Activated T-cell treated with anti-CD3 and anti-CD28 coated beads for 24 hours (primary cell): ENCODE measurements at regions not wholly inside any gene's neighbourhood (a gene's known extent, or its start where the extent isn't known, plus 50 kb on each side); places are given as distances from the start of the nearest gene placed in this dataset.

Experiments
- DNase-seq: peaks from one replicate; pipeline ENCODE4 v3.0.0-alpha.2; 2020; ENCODE audit warnings: low read depth

DNA sequence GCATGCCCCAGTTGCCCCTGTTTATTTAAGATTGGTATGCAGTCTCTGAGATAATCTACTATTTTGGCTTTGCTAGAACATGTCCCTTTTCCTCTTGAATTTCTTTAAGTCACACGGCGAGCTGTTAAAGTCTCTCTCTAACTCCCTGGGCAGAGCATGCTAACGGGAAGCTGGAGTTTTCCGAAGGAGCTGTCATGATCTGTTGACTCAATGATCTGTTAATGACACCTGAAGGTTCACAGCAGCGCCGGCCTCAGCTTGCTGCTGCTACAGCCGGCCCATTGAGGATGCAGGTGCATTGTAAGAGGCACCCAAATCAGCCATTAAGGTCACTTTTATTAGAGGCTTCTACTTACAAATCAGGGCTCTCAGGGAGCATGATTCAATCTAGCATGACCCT, 1203.4 kb downstream of the MAT2B start:
- DNase-seq = no peak

- DNase-seq = no peak
These were observed 1208.3 kb downstream of the MAT2B start for GRCh38 chr5:164713682-164714081.

DNA sequence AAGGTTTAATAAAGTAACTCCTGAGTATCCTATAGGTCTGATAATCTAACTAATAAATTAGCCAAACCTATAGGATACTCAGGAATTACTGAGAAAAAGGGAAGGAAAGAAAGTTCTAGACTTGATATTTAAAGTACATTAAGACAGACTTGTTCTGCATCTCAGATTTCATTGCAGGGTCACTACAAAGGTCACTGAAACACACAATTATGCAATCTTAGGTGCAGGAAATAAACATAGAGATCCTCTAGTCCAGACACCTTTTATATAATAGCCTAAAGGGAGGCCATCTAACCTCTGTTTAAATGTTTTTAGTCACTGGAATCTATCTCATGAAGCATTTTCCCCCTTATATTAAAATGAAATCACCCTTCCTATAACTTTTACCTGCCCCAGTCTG, 1215.7 kb downstream of the MAT2B start:
- no peak for DNase-seq

DNA sequence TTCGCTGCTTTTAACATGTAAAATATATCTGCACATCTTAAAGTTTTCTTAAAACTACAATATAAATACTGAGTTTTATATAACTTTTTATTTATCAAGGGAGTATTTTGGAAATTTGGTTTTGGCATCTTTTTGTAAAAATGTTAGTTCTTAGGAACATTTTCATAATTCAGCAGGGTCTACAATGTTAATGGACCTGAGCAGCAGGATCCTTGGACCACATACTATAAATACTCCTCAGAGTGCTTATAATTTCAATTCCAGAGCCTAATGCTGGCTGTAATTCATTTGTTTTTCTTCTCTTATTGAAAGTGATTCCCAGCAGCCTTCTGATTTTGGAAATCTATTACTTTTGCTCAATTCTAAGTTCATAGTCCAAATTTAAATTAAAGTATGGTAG, 1216.2 kb downstream of the MAT2B start:
- DNase-seq = no peak

DNA sequence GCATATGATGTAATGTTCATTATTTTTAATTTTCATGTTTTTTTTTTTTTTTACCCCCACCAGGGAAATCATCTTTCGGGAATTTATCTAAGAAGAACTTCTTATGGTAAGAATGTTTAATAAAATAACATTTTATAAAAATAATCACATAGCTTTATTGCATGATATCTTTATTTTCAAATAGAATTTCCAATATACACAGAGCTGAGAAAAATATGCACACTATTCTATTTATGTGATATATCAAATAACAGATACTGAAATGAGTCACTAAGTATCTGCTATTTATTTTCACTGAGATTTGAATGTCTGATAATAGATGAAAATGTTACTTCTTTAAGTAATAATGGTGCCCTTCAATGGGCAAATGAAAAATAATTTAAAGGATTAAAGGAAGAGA, 1217.3 kb downstream of the MAT2B start:
- DNase-seq = no peak

GRCh38 chr5:164727012-164727411, 1221.6 kb downstream of the MAT2B start:
- no peak for DNase-seq

DNA sequence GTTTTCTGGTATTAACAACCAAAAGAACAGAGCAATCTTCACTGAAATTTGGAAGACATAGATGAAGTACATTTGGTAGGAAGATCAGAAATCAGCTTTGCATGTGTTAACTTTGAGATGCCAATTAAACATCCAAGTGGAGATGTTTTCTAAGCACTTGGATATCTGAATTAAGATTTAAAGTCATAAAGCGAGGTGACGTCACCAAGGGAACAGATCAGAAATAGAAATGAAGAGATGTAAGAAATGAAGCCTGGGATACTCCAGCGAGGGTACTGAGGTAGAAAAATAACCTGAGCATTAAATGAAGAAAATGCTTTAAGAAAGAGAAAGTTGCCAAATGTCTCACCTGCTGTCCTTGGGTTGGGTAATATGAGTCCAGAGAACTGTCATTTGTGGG, 1223.3 kb downstream of the MAT2B start:
- no peak for DNase-seq

DNA sequence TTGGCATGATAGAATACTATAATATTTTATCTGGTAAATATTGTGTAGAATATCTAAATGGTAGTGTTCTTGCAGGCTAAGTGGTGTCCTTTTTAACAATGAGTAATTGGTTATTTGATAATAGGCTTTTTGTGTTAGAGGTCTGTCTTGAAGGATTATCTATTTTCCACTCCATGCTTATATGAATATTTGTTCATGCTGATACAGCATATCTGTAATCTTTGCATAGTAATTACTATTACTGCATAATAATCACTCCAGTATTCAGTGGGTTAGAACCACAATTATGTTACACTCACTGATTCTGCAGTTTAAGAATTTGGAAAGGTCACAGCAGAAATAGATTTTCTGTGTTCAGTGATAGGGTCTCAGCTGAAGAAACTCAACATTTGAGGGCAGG, 1229.9 kb downstream of the MAT2B start:
- no peak for DNase-seq

DNA sequence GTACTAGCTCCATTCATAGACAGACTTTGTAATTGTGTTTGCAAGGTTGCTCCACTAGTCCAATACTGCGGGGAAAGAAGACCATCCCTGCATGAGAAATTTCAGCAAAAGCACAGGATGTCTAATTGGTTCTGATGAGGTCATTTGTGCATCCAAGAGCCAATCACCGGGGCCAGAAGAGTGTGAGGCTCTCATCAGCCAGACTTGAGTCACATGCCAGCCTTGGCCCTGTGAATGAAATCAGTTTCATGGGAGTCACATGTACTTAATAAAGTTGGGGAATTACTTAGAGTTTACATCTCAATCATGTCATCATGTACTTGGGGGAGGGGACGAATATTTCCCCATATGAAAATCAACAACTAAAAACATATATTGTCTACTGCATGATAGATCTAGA, 1236.0 kb downstream of the MAT2B start:
- no peak for DNase-seq

- DNase-seq = no peak
These were observed 1236.6 kb downstream of the MAT2B start for GRCh38 chr5:164742025-164742424.

GRCh38 chr5:164746723-164747122, 1241.3 kb downstream of the MAT2B start:
- no peak for DNase-seq

DNA sequence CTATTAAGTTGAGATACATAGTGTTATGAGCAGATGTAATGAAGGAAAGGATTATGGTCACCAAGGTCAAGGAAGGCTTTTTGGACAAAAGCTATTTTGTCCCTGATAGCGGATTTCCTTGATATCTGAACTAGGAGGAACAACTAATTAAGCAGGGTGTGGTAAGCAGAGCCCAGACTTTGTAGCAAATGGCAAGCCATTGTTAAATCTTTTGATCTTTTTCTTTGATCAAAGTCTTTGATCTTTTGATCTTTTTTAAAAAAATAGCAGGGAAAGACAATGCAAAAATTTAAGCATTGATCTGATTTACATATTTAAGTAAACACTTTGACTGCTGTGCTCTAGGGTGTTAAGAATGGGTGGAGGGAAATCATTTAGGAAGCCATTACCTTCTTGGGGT, 1242.0 kb downstream of the MAT2B start:
- DNase-seq = no peak

DNA sequence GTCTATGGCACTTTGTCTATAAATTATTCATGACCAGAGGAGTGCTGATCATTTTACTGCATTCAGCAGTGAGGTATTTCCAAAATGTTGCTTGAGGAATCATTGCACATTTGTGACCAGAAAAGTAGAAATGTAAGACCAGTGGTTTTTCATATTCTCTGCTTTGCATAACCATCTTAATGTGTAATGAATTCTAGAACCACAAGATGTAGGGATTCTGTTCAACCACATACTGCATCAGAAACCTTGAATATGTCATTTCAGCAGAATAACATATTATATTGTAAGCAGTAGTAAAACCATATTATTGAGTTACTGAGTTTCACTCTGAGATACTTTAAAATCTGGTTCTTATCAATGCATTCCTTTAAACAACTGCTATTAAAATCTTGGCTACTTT, 1243.4 kb downstream of the MAT2B start:
- no peak for DNase-seq

- DNase-seq = no peak
These were observed 1248.0 kb downstream of the MAT2B start for GRCh38 chr5:164753434-164753833.

DNA sequence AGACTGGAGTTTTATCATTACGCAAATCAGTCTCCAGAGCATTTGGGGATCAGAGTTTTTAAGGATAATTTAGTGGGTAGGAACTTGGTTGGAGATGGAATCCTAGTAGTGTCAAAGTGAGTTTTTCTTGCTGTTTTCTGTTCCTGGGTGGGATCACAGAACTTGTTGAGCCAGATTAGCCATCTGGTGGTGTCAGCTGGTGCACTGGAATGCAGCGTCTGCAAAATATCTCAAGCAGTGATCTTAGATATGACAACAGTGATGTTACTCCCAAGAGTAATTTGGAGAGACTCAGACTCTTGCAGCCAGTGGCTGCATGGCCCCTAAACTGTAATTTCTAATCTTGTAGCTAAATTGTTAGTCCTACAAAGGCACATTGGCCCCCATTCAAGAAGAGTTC, 1257.8 kb downstream of the MAT2B start:
- DNase-seq = no peak

DNA sequence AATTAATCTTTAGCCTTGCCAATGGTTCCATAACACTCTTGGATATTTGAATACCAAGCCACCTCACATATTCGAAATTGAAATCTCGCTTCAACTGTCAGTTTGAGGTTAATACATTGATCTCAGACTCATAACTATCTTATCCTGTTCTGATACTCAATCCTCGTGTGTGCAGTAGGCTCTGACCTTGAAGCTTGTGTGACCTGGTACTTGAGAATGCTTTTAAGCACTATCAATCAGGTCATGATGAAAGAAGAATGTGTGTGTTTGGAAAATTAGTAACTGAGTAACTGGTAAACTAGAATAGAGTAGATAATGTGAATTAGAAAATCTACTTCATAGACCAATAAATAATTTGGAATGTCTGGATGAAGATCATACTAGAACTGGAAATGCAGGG, 1266.7 kb downstream of the MAT2B start:
- no peak for DNase-seq

DNA sequence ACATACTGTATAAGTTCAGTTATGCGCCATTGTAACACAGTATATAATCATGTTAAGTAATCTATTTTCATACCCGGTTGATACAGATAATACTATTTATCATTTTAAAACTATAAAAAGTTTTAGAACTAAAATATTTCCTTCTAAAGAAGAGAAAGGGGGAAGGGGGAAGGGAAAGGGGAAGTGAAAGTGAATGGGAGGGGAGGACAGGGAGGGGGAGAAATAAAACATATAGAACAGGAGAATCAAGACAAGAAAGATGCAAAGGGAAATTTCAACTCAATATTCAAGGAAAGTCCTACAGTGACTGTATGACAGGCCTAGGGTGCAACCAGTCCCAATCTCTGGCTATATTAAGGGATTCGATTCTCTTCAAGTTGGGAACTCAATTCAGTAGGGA, 1278.8 kb downstream of the MAT2B start:
- no peak for DNase-seq

GRCh38 chr5:164798110-164798509, 1292.7 kb downstream of the MAT2B start:
- no peak for DNase-seq

GRCh38 chr5:164799391-164799790, 1294.0 kb downstream of the MAT2B start:
- no peak for DNase-seq

GRCh38 chr5:164801910-164802309, 1296.5 kb downstream of the MAT2B start:
- DNase-seq = no peak

DNA sequence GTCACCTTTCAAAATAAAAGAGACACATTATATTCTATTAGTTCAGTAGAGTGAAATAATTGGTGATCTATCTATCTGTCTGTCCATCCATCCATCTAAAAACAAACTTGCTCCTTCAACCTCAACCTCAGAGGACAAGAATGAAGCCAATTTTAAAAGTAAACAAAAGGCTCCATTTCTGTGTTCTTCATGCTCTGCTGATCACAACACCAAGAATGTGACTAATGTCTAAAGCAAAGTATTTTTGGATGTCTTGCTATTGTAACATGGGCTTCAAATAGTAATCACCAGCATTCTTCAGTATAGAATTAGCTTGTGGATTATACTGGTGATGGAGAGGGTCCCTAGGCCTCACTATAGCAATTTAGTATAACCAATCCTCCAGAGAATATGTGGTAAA, 1304.4 kb downstream of the MAT2B start:
- DNase-seq = no peak

- no peak for DNase-seq
These were observed 1313.0 kb downstream of the MAT2B start for GRCh38 chr5:164818445-164818844.

GRCh38 chr5:164824671-164825070, 1319.3 kb downstream of the MAT2B start:
- no peak for DNase-seq

DNA sequence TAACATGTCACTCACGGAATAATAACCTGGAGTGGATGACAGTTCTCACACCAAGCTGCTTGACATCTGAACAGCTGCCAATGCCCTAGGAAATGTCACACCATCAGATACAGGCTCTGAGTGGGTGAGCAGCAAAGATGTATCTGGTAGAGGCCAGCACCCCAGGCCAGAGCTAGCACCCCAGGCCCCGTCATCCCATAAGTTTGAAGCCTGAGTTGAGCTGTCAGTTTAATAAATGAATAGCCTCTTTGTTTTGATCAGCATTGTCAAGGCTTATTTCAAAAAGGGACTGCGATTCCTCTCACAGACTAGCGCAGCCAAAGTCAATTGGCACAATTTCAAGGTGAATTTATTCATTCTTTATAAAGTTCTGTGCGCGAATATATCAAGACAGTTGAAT, 1327.1 kb downstream of the MAT2B start:
- DNase-seq = no peak

DNA sequence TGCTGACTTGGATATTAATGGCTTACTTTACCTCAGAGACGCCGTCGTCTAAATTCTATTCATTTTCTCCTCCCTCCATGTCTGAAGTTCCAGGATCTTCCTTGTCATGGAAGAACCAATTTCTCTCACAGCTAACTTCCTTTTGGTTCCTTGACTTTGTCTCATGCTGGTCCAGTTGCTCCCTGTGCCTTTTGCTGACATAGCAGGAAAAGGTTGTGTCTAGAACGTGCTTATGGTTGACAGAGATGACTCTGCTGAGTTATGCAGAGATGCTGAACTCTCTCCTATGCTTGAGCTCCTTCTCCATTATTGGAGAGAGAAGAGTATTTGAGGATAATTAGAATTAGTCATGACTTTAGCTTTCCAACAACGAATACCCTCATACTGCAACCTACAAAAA, 1338.9 kb downstream of the MAT2B start:
- no peak for DNase-seq
